Iris pigment epithelial cell (primary cell): ENCODE measurements at regions not wholly inside any gene's neighbourhood (a gene's known extent, or its start where the extent isn't known, plus 50 kb on each side); places are given as distances from the start of the nearest gene placed in this dataset.
"Not testable (repeated sequence)": the region's sequence is repeated elsewhere in the genome, so short reads cannot be mapped to it uniquely, and the experiment has no call there.

Experiments
- DNase-seq: peaks from one replicate; pipeline ENCODE4 v3.0.0-alpha.2; 2011; ENCODE audit warnings: low read depth

- DNase-seq: no peak
Observed at GRCh38 chrX:104376937-104377336, 122.2 kb upstream of the ESX1 start.

GRCh38 chrX:104372547-104372946 is 117.8 kb upstream of the ESX1 start:
- DNase-seq: no peak

- peak; percentile 18 for DNase-seq
Observed at GRCh38 chrX:104370089-104370488, 115.4 kb upstream of the ESX1 start.

DNA sequence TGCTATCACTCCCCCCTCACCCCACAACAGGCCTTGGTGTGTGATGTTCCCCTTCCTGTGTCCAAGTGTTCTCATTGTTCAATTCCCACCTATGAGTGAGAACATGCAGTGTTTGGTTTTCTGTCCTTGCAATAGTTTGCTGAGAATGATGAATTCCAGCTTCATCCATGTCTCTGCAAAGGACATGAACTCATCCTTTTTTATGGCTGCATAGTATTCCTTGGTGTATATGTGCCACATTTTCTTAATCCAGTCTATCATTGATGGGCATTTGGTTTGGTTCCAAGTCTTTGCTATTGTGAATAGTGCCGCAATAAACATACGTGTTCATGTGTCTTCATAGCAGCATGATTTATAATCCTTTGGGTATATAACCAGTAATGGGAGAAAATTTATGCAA is 106.0 kb upstream of the ESX1 start:
- DNase-seq: not testable (repeated sequence)

DNA sequence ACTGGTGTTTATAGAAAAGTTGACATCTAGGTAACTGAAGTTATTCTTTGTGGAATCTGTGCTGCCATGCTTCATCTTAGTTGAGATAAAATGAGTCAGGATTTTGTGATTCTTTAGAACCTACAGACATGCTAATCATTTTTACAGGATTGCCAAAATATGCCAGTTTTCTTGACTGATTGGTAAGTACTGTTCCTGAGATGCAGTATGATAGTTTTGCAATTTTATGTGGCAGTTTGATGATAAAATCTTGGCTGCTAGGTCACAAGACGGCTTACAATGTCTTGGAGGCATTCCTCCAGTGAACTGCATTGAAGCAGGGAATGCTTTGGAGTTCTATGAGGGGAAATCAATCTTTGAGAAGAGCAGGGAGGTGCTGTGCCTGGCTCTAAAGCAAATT is 104.4 kb upstream of the ESX1 start:
- no peak for DNase-seq

- DNase-seq: peak; percentile 89
Observed at GRCh38 chrX:104351173-104351769, 96.5 kb upstream of the ESX1 start.

DNA sequence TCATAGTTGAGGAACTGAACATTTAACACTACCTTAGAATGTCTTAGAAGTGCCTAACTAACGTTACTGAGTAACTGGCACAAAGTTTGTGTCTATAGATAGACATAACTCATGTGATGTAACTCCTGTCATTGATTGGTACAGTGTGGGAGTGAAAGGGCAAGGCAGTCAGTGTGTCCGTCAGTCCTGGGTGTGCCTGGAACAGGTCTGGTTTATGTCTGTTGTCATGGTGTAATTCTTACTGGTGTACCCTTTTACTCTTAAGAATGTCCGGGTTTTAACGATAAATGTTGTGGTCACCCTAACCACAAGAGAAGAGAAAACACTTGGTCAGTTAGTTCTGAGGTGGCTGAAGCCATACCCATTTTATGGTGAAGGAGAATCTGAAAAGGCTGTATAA is 93.1 kb upstream of the ESX1 start:
- no peak for DNase-seq

DNA sequence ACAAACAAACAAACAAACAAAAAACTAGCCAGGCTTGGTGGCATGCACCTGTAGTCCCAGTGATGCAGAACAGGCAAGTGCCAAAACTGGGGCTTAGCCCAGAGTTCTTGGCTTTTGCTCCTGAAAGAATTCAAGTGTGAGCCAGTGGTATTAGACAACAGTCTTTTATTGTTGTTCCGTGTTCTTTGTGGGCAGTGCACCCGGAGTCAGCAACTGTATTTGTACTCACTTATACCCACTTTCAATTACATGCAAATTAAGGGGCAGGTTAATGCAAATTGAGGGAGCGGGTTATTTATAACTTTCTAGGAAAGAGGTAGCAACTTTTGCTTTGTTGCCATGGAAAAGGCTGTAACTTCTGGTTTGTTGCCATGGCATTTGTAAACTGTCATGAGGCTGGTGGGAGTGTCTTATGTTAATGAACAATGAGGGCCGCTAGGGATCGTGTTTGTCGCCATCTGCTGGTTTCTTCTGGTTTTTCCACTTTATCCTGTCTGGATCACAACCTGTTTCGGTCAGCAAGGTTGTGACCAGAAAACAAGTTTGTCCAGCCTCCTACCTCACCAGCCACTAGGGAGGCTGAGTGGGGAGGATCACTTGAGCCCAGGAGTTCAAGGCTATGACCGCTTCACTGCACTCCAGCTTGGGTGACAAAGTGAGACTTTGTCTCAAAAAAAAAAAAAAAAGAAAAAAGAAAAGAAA is 88.8 kb upstream of the ESX1 start:
- DNase-seq: peak; percentile 82

DNA sequence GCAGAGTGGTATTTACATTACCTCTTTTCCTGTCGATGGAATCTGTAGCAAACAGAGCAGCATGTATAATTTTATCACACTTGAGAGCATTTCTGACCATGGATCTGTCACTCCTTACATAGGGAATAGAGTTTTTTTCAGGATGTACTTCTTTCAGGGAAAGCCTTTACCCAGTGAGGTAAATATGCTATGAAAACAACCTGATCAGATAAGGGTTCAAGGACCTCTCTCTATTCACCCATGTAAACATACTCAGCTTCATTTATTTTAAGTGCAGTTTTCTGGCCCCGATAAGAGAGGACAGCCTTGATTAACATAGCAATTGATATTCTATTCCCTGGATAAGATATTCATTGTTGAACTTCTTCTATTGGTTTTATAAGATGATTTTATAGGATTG is 87.3 kb upstream of the ESX1 start:
- DNase-seq: no peak

DNA sequence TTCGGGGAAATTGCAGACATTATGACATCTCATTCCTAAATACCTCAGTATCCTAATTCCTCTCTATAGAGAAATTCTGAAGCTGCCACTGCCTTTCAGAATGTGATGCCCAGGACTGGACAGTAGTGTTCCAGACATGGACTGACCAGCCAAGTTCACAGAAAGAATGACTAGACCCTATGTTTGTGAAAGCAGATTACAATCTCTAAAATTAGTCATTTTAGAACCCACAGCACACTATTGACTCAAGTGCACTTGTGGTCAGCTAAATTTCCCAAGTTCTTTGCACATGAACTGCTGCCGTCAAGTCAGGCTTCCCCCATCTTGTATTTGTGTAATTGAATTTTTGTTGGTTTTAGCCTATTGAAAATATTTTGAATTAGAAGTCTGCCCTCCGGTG is 81.0 kb upstream of the ESX1 start:
- peak; percentile 93 for DNase-seq

GRCh38 chrX:104334971-104335370 is 80.2 kb upstream of the ESX1 start:
- DNase-seq: no peak

DNA sequence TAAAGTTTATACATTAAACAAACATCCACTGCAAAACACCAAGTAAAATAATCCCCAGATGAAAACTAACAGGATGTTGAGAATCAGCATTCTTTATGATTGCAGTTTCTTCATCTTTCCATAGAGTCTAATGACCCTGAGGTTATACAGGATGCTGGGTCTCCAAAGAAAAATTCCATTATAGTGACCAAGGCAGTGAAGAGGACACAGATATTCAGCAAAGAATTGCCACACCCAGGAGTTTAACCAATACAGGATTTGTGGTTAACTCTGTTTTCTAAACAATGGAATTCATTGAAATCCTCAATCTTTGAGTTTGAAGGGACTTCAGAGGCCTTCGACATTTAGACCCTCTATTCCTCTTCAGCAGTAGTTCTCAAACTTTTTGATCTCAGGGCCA is 76.2 kb upstream of the ESX1 start:
- peak; percentile 76 for DNase-seq

DNA sequence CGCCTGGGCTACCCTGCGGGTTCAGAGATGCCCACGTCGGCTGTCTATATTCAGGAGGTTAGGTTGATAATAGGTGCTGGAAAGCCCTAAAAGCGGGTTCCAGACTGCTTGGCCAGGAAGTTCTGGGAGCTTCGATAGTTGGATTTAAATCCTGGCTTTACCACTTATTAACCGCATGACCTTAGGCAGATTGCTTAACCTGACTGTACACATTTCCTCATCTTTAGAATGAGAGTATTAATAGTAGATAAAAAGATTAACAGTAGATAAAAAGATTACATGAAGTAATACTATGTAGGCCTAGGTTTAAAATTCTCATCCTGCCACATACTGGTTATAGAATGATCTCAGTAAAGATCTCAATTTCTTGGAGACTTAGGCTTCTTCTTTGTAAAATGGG is 75.0 kb upstream of the ESX1 start:
- DNase-seq: no peak

- peak; percentile 59 for DNase-seq
Observed at GRCh38 chrX:104325213-104325585, 70.5 kb upstream of the ESX1 start.

- peak; percentile 31 for DNase-seq
Observed at GRCh38 chrX:104324461-104325212, 69.9 kb upstream of the ESX1 start.

DNA sequence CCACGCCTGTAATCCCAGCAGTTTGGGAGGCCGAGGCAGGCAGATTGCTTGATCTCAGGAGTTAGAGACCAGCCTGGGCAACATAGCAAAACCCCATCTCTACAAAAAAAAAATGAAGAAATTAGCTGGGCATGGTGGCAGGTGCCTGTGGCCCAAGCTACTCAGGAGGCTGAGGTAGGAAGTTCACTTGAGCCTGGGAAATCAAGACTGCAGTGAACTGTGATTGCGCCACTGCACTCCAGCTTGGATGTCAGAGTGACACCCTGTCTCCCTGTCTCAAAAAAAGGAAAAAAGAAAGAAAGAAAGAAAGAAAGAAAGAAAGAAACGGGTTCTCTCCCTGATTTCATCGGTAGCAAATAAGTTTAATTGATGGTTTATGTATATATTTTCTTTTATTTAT is 64.6 kb upstream of the ESX1 start:
- no peak for DNase-seq

GRCh38 chrX:104318330-104319009 is 63.7 kb upstream of the ESX1 start:
- peak; percentile 51 for DNase-seq

GRCh38 chrX:104316739-104317138 is 62.0 kb upstream of the ESX1 start:
- DNase-seq: no peak

DNA sequence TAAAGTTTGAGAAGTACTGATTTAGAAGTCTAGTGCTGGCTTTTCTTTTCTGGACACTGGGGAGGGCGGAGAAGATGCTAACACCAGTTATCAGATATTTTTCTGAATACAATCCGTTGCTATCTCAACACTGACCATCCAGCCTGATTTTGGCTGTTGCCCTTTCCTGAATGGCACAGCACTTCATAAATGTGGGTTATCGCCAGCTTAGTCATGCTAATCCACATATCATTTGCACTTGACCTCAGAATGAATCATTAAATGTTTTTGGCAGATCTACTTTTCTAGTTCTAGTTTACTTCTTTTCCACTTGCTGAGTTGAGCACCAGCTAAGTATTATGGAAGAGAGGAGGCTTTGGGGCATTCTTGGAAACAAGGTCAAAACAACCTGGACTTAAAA is 60.8 kb upstream of the ESX1 start:
- DNase-seq: peak; percentile 57

GRCh38 chrX:104310657-104311254 is 56.0 kb upstream of the ESX1 start:
- DNase-seq: no peak

DNA sequence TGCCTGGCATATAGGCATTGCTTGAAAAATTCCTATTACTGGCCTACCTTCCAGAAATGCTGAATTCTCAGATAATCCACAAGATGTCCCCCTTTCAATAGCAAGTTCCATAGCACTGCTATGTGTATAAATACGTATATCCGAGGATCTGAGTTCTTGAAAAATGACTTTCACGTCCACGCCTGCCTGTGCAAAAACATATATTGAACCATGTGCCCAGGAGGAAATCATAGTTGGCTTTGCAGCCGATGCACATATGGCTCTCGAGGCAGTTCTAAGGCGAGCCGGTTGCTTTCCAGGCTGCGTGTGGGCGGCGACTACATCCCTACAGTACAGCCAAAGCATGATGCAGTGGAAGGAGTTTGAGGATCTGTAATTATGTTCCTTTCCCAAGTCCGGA is 55.4 kb upstream of the ESX1 start:
- peak; percentile 36 for DNase-seq

DNA sequence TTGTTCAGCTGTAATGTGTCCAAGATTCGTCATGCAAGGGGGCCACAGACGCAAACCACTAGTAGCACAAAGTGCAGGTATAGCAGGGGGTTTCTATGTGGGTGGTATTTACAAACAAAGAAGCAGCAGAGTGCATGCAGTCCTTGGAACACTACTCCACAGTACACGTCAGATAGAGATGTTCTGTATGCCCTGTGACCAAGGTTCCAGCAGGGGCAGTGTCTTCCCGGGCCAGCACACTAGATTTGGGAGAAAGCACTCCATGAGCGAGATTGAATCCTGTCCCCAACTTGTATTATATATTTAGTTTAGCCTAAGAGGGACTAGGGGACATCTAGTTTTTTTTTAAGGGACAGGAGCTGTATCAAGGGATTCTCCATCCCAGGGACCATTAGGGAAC is 54.4 kb upstream of the ESX1 start:
- DNase-seq: no peak
